ENCODE measurements at regions not wholly inside any gene's neighbourhood (a gene's known extent, or its start where the extent isn't known, plus 50 kb on each side); places are given as distances from the start of the nearest gene placed in this dataset.

DNA sequence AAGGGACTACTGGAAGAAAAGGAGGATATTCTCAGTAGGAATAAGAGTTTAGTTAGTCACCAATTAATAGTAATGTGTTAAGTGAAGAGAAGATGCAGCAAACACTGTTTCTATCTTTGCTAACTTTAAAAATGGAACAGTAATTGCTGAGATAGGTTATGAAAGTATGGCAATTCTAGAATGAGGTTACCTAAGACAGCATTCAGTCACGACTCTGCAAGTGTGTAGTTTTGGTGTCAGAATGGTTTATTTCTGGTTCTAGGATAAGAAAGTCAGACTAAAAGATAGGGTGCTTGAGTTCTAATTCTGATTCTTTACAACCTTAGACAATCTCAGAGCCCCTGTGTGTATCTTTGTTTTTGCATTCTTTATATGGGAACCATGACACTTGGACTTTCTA, 138.1 kb downstream of the POU4F1 start:
- no peak overlapping the region for H3K27ac ChIP-seq
- H3K4me3 ChIP-seq: no peak overlapping the region
- TF ChIP-seq, protein P1, sequence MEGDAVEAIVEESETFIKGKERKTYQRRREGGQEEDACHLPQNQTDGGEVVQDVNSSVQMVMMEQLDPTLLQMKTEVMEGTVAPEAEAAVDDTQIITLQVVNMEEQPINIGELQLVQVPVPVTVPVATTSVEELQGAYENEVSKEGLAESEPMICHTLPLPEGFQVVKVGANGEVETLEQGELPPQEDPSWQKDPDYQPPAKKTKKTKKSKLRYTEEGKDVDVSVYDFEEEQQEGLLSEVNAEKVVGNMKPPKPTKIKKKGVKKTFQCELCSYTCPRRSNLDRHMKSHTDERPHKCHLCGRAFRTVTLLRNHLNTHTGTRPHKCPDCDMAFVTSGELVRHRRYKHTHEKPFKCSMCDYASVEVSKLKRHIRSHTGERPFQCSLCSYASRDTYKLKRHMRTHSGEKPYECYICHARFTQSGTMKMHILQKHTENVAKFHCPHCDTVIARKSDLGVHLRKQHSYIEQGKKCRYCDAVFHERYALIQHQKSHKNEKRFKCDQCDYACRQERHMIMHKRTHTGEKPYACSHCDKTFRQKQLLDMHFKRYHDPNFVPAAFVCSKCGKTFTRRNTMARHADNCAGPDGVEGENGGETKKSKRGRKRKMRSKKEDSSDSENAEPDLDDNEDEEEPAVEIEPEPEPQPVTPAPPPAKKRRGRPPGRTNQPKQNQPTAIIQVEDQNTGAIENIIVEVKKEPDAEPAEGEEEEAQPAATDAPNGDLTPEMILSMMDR (IDR thresholded peaks at IDR 0.05 in 8 of 11, conservative IDR thresholded peaks at IDR 0.05 in 3 of 11): no peak
- no peak for TF ChIP-seq POLR2A (IDR thresholded peaks at IDR 0.05)
- no peak for TF ChIP-seq POLR2AphosphoS5 (IDR thresholded peaks at IDR 0.05)
- H3K36me3 ChIP-seq: no peaks in the 10 kb centered on the region
- intact Hi-C loops (cut with DNase I; ENCODE audit: low total_unique reads): no loop called here
- DNase-seq: no peak
- 60 to 88% (median 69%) methylated on average over 1 of the region's 1 CpG for WGBS, 5 donors
- no peaks in the 10 kb centered on the region for H3K9me3 ChIP-seq
- no peaks in the 10 kb centered on the region for H3K27me3 ChIP-seq (replicated peaks in 1 of 7)
- no peaks in the 10 kb centered on the region for H3K4me1 ChIP-seq

DNA sequence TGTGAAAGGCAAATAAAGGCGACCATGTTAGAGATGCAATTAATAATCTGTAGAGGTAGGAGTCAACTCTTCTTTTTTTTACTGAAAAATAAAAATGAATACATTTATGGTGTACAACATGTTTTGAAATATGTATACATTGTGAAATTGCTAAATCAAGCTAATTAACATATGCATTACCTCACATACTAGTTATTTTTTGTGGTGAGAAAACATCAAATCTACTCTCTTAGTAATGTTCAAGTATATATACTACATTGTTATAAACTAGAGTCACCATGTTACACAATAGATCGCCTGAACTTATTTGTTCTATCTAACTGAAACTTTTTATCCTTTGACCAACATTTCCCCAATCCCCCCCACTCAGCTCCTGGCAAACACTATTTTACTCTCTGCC, 143.2 kb downstream of the POU4F1 start:
- Histone ChIP-seq H3K36me3 (no peaks in the 10 kb centered on the region), H3K4me1 (no peaks in the 10 kb centered on the region), H3K9me3 (peaks cover 0 to 5% (median 0%) of the 10 kb centered on the region in 8 donors), H3K4me3 (no peak overlapping the region), H3K27ac (no peak overlapping the region), H3K27me3 (replicated peaks in 1 of 7) (no peaks in the 10 kb centered on the region)
- no peak for DNase-seq
- 75 to 92% (median 79%) methylated on average over 2 of the region's 2 CpGs for WGBS, 5 donors
- intact Hi-C loops (cut with DNase I; ENCODE audit: low total_unique reads): no loop called here
- no peak for TF ChIP-seq POLR2A (IDR thresholded peaks at IDR 0.05)
- no peak for TF ChIP-seq POLR2AphosphoS5 (IDR thresholded peaks at IDR 0.05)
- TF ChIP-seq, protein P1 (IDR thresholded peaks at IDR 0.05 in 8 of 11, conservative IDR thresholded peaks at IDR 0.05 in 3 of 11): no peak

DNA sequence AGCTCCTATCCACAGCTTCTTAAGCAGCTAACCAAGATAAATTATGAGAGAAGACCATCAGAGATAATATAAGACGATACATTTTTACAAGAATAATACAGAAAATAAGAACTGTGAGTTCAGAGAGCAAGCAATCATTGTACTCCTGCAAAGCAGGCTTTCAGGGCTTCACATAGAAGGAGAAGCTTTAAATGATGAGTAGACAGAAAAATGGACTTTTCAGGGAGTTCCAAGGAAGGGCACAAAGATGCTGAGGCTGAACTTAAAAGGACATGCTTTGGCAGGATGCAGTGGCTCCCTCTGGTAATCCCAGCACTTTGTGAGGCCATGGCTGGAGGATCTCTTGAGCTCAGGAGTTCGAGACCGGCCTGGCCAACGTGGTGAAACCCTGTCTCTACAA, 159.5 kb downstream of the POU4F1 start:
- WGBS, 5 donors: 70 to 88% (median 86%) methylated on average over 4 of the region's 4 CpGs
- intact Hi-C loops (cut with DNase I; ENCODE audit: low total_unique reads): no loop called here

GRCh38 chr13:78437781-78438180, 165.6 kb downstream of the POU4F1 start:
- intact Hi-C loops (cut with DNase I; ENCODE audit: low total_unique reads): no loop called here
- no peaks in the 10 kb centered on the region for H3K4me1 ChIP-seq
- no peaks in the 10 kb centered on the region for H3K27me3 ChIP-seq (replicated peaks in 1 of 7)
- no peaks in the 10 kb centered on the region for H3K9me3 ChIP-seq
- DNase-seq: no peak
- TF ChIP-seq, protein P1 (IDR thresholded peaks at IDR 0.05 in 8 of 11, conservative IDR thresholded peaks at IDR 0.05 in 3 of 11): no peak
- TF ChIP-seq POLR2AphosphoS5 (IDR thresholded peaks at IDR 0.05) (no peak), POLR2A (IDR thresholded peaks at IDR 0.05) (no peak)
- WGBS, 5 donors: 51 to 75% (median 67%) methylated on average over 4 of the region's 4 CpGs
- no peak overlapping the region for H3K4me3 ChIP-seq
- H3K27ac ChIP-seq: no peak overlapping the region
- no peaks in the 10 kb centered on the region for H3K36me3 ChIP-seq

More for the DNA sequence above, 159.5 kb downstream of the POU4F1 start:
- no peak for TF ChIP-seq POLR2A (IDR thresholded peaks at IDR 0.05)
- no peak for TF ChIP-seq POLR2AphosphoS5 (IDR thresholded peaks at IDR 0.05)
- TF ChIP-seq, protein P1 (IDR thresholded peaks at IDR 0.05 in 8 of 11, conservative IDR thresholded peaks at IDR 0.05 in 3 of 11): no peak
- Histone ChIP-seq H3K27me3 (replicated peaks in 1 of 7) (no peaks in the 10 kb centered on the region), H3K9me3 (no peaks in the 10 kb centered on the region), H3K4me3 (no peak overlapping the region), H3K4me1 (no peaks in the 10 kb centered on the region), H3K36me3 (no peaks in the 10 kb centered on the region), H3K27ac (no peak overlapping the region)
- no peak for DNase-seq
